HG03108 (cell line): ENCODE measurements at regions not wholly inside any gene's neighbourhood (a gene's known extent, or its start where the extent isn't known, plus 50 kb on each side); places are given as distances from the start of the nearest gene placed in this dataset.

Experiments used
- ATAC-seq: cut with Tn5 transposase; IDR thresholded peaks from one replicate; pipeline ENCODE4 v1.9.1; 2021; ENCODE audit warnings: moderate library complexity; ENCODE audit not compliant: unreplicated experiment

DNA sequence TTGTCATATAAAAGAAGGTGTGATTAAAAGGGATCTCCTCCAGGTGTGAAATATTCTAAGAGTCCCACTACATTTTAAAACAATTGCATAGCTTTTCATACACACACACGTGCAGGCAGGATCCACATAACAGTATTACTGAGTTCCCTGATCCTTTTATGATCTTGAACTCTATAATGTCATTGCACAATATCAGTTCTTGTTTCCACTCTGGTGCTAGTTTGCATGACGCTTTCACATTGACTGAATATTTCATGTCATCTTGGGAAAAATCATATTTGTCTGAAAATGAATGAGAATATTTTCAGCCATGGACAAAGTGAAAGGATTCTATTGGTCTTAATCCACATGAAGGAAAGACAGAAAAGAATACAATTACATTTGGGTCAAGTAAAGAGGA lies 703.8 kb downstream of the CDH8 start:
- no peak for ATAC-seq

DNA sequence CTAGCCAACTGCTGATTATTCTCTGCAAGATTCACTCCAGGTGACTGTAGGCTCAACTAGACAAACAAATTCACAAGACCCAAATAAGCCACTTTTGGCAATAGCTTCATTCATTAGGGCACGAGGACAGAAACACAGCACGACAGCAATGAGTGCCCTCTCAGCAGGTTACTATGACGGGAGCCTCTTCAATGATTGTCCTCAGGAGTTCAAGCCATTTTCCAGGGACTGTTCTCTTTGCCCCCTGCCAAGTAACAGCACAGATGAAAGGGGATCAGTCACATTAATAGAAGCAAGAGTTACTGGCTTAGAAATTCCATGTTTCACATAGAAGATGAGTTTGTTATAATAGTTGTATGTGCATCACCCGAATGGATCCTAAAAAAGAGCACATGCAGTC lies 712.2 kb downstream of the CDH8 start:
- ATAC-seq = no peak

DNA sequence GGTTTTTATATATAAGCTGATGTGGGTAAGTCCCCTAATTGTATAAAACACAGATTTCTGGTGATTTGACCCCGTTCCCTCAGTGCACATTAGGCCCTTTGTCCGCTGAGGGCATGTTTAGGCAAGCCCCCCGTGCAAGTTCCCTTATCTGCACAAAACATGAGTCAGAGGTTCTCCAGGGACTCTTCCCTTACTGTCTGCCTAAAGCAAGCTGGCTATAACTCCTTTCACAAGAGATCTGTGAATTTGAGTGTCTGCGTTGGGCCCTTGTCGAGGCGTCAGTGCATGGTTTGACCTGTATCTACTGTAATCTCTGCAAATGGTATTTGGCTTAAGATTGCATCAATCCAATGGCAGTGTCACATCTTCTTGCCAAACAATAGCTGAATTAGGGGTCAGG lies 712.8 kb downstream of the CDH8 start:
- no peak for ATAC-seq

DNA sequence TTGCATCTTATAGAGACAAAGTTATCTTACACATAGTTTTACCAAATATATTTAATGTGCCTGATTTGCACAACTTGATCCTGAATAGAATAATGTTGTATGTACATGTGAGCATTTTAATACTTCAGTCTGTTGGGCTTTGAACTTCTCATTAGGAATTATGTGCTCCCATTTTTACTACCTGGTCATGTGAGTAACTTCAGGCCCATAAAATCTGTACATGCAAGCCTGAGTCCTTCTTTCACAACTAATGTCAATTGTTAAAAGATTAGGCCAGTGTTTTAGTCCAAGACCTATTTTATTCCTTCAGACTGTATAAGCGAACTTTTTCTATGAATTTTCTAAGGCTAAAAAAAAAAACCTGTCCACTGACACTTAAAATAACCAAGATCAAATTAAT lies 715.4 kb downstream of the CDH8 start:
- ATAC-seq = no peak

- no peak for ATAC-seq
These were observed 722.3 kb downstream of the CDH8 start for GRCh38 chr16:61313931-61314330.

DNA sequence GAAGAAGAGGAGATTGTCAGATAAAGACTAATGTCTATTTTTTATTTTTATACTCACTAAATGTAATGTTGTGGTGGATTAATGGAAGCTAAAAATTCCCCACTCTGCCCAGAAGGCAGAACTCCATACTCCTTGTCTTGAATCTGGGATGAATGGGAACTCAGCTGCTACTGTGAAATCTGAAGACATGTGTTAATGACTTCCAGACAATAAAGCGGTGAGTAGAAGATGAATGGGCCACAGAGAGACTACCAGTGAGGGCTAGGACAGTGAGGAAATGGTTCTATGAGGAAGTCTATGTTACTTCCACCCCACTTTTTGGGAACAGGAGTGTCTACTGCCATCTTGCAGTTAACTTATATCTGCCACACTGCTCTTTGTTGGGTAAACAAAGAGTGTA lies 726.9 kb downstream of the CDH8 start:
- ATAC-seq = no peak

DNA sequence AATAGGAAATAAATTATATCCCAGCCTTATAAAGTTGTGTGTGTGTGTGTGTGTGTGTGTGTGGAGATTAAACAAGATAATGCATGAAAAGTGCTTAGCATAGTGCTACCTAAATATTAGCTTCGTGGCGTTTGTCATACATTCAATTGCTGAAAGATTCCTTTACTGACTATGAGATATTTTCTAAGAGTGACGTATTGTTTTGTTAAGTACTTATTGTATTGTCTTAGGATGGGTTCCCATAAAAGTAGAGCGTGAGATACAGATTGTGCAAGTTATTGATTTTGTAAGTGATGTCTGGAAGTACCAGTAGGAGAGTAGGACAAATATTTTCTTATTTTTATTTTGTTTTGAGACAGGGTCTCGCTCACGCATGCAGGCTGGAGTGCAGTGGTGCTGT lies 730.0 kb downstream of the CDH8 start:
- no peak for ATAC-seq

DNA sequence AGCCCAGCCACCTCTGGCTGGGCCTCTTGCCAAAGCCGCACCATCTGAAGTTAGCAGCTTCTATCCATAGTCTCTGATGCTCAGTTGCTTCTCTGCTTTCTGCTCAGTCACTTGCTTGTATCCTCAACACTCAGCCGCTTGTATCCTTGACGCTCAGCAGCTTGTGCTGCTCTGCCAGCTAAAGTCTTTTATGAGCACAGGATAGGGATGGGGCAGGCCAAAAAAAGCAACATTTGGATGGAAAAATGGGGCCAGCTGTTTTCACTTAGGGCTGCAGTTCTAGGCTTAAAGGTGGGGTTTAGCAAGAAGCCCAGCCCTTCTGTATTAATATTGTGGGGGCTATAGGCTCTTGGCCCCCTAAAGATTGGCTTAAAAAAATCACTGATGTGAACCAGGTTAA lies 739.4 kb downstream of the CDH8 start:
- ATAC-seq = no peak

DNA sequence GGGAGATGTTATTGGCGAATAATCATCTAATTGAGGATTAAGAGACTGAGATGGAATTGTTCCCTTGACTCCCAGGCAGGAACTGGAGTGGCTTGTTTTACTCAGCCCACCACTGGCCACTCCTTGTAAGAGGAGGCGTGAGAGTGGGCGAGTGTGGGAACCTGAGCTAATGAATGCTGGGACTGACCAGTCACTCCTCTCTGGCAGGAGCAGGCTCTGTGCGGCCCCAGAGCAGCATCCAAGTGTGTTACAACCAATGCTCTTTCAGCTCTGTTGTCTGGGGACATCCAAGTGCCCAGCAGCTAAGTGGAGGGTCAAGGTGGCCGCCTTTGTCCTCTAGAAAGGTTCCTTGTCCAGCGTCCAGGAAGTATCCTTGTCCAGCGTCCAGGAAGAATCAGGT lies 739.9 kb downstream of the CDH8 start:
- ATAC-seq = no peak

DNA sequence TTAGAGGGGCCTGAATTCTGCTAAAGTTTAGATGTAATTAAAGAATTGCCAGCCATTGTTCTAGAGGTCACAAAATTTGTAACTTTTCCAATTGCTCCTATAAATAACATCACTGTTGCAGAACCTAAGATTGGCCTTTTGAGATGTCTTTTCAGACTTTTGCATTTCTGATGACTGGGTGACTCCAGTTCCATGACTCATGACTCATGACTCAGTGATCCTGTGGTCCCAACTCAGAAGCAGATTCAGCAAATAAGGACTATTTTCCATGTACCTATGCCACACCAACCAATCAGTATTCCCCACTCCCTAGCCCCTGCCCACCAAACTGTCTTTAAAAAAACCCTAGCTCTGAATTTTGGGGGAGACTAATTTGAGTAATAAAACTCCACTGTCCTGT lies 740.9 kb downstream of the CDH8 start:
- ATAC-seq = no peak

GRCh38 chr16:61289141-61289540 lies 747.1 kb downstream of the CDH8 start:
- no peak for ATAC-seq

DNA sequence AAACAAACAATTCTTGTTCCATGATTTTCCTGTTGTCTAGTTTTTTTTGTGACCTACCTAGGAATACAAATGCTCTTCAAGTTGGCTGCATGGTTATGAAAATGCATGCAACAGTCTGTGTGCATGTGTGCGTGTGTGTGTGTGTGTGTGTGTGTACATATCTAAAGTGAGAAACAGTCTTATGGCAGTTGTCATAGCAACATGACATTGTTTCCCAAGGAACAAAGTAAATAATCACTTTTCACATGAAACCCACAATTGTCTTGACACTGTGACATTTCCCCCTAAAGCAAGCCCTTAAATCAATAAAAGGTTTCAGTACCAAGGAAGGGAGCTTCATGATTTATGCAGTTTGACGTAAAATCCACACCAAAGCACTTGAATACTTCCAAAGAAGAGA lies 758.4 kb downstream of the CDH8 start:
- no peak for ATAC-seq

GRCh38 chr16:61274211-61274610 lies 762.0 kb downstream of the CDH8 start:
- ATAC-seq = no peak

DNA sequence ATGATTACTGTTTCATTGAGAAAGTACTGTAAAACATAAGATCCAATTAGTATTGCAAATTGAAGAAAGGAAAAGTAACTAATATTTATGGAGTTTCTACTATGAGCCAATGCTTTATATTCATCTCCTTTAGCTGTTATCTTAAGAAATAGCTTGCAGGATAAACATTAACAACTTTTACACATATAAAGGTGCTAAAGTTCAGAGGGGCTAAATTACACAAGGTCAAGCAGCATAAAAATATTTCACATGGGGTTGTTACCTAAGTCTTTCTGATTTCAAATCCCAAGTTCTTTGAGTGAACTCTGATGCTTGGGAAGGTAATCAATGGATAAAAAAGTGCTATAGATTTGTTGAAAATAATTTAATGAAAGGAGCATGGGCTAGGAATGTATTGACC lies 765.5 kb downstream of the CDH8 start:
- no peak for ATAC-seq

DNA sequence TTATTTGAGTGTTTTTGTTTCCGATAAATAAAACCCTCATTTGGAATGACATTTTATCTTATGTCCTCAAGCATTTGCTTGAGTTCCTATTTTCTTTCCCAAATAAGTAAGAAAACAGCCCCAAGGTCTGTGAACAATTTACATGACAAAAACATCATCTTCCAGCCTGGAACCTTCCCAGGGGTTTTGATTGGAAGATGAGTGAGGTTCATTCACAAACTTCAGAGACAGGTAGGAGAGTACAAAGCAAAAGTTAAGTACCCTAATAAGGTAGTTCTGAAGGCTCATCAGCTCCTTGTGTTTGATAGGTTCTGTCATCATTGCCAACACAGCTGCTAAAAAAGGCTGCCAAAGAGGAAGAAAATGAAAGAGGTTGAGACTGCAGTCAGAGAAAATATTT lies 772.8 kb downstream of the CDH8 start:
- no peak for ATAC-seq

DNA sequence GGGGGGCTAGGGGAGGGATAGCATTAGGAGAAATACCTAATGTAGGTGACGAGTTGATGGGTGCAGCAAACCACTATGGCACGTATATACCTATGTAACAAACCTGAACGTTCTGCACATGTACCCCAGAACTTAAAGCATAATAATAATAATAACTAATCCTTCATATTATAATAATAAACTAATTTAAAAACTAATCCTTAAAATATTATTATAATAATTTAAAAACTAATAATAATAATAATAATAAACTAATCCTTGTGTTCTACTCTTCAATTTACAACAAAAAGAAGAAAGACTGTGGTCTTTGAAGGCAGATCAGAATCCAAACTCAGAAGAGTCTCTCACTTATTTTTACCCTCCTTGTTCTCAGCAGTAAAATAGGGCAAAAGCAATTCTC lies 774.9 kb downstream of the CDH8 start:
- no peak for ATAC-seq

DNA sequence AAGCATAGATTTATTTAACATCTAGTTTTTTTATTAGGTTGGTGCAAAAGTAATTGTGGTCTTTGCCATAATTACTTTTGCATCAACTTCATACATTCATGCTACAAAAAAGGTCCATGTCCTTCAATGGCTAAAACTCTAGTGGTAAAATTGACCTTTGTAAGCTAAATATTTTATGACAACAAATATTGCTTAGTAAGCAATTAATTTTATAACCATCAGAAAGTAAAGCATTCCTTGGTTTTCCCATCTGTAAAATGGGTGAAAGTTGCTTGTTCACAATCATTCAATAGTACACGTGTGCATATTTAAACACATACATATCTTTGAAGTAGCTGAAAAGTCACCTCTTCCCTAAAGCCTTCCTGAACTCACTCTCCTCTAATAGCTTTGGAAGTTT lies 789.6 kb downstream of the CDH8 start:
- no peak for ATAC-seq

GRCh38 chr16:61243954-61244353 lies 792.3 kb downstream of the CDH8 start:
- no peak for ATAC-seq

DNA sequence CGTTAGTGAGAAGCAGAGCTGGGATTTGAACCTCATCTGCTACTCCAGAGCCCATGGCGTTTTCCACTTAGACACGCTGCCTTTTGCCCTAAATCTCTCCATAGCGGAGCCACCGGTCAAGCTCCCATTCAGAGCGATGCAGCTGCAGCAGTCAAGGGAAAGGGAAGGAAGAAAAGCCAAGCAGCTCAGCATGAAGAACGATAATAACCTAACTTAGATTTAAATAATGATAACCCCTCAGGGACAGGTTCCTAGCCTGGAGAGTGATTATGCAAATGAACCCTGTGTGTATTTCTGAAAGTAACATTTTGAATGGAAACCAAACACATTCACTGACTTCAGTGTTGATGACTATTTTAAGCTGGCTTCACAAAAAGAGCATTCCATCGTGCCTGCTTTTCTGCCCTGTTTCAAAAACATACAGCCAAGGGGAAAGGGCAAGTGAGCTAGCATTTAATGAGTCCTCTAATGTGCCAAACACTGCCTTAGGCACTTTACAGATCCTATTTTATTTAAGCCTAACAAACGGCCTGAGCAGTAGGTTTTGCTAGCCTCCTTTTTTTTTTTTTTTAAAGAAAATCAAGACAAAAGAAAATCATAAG lies 798.3 kb downstream of the CDH8 start:
- ATAC-seq = no peak

DNA sequence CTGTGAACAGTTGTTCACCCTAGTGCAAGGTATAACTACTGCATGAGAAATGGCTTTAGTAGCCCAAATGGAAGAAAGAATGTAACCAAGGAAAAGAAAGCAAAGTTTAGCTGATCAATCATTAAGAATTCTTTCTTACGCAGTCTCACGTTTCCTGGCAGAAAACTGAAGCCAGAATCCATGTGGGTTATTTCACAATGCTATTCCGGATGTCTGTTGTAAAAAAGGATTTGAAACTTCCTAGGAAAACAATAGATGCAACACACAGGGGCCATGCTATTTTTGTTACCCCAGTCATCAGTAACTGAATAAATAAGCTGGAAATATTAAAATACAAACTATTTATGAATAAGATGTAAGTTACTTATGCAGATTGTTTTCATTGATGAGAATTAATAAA lies 802.5 kb downstream of the CDH8 start:
- ATAC-seq = no peak

DNA sequence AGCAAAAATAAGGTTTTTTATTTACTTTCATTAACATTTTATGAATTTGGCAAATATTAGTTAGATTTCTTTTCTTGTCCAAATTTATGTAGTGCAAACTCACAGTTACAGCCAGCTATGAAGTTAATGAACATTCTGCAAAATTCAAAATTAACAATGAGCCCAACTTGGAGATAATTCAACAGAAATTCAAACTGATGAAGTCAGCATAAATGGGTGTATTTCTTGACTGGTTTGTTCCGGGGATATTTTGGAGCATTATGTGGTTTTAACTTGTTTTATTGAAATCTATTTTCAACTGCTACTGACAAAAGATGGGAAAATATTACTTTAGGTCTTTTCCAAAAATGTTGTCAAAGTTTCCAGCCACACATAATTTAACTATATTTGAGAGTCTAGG lies 807.9 kb downstream of the CDH8 start:
- no peak for ATAC-seq

DNA sequence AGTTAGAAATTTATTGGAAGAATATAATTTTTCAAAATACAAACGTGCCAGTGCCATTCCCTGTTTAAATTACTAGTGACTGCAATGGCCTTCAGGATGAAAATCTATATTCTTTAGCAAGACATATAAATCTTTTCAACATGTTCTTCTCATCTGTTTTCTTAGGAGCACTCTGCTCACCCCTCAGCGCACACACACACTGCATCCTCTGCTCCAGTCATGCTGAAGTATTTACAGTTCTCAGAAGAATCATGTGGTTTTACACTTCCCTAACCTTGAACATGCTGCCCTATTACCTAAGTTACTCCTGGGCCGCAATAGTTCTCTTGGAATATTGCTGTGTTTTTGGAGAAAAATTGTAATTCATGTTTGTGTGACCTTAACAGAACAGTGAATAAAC lies 820.6 kb downstream of the CDH8 start:
- no peak for ATAC-seq

GRCh38 chr16:61214780-61215179 lies 821.5 kb downstream of the CDH8 start:
- no peak for ATAC-seq

GRCh38 chr16:61210076-61210475 lies 826.2 kb downstream of the CDH8 start:
- no peak for ATAC-seq
